ENCODE measurements at regions not wholly inside any gene's neighbourhood (a gene's known extent, or its start where the extent isn't known, plus 50 kb on each side); places are given as distances from the start of the nearest gene placed in this dataset.

DNA sequence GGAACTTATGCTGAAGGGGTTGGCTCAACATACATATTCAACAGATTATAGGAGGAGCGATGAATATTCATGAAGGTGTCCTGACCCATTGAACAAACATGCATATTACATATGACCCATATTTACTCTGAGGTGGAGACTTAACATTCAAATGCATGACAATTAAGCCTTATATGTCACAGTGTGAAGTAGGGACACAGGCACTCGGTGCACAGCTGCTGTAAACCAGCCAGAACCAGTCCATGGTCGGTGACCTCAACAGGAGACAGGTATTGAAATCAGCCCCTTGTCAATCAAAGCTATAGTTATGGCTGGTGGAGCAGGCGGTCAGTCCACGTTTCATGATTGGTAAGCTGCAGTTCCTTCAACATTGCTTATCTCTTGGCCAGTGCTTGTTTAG lies 347.3 kb downstream of the THBS2 start:
- TF ChIP-seq, protein P1, sequence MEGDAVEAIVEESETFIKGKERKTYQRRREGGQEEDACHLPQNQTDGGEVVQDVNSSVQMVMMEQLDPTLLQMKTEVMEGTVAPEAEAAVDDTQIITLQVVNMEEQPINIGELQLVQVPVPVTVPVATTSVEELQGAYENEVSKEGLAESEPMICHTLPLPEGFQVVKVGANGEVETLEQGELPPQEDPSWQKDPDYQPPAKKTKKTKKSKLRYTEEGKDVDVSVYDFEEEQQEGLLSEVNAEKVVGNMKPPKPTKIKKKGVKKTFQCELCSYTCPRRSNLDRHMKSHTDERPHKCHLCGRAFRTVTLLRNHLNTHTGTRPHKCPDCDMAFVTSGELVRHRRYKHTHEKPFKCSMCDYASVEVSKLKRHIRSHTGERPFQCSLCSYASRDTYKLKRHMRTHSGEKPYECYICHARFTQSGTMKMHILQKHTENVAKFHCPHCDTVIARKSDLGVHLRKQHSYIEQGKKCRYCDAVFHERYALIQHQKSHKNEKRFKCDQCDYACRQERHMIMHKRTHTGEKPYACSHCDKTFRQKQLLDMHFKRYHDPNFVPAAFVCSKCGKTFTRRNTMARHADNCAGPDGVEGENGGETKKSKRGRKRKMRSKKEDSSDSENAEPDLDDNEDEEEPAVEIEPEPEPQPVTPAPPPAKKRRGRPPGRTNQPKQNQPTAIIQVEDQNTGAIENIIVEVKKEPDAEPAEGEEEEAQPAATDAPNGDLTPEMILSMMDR (IDR thresholded peaks at IDR 0.05), result no peak
- TF ChIP-seq POLR2A (IDR thresholded peaks at IDR 0.05), result no peak
- no peak for TF ChIP-seq POLR2AphosphoS5 (IDR thresholded peaks at IDR 0.05)
- intact Hi-C loops (cut with DNase I), result no loop called here
- Histone ChIP-seq H3K27me3 (replicated peaks; ENCODE audit: insufficient read depth) (no peaks in the 10 kb centered on the region), H3K27ac (no peak overlapping the region), H3K36me3 (no peaks in the 10 kb centered on the region), H3K4me1 (replicated peaks) (no peaks in the 10 kb centered on the region), H3K9me3 (no peaks in the 10 kb centered on the region), H3K4me3 (no peak overlapping the region)
- DNase-seq (ENCODE audit: low spot score), result no peak
- 79% methylated on average over 5 of the region's 5 CpGs for WGBS

DNA sequence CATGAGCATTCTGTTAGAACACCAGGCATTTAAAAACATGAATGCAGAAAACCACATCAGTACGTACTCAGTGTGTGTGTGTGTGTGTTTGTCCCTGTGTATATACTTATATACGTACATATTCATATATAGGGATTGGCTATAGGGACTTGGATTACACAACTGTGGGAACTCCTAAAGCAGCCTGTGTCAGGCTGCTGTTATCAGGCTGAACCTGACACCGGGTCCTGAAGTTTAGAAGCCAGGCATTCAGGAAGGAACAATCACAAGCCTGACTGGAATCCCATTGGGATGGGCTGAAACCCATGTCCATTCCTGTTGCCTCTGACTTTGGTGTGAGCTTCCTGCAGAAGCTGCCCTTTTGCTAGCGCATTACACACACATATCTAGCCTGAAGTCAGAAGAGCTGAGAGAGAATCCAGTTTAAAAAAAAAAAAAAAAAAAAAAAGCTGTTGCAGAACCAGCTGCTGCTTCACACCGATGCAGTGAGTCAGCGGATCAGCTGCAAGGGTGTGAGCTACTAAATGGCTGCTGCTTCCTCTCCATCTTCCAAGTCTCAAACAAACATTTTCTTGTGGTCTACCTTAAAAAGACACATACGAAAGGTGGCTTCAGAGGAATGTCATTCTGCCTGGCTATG lies 348.1 kb downstream of the THBS2 start:
- H3K4me3 ChIP-seq, result no peak overlapping the region

DNA sequence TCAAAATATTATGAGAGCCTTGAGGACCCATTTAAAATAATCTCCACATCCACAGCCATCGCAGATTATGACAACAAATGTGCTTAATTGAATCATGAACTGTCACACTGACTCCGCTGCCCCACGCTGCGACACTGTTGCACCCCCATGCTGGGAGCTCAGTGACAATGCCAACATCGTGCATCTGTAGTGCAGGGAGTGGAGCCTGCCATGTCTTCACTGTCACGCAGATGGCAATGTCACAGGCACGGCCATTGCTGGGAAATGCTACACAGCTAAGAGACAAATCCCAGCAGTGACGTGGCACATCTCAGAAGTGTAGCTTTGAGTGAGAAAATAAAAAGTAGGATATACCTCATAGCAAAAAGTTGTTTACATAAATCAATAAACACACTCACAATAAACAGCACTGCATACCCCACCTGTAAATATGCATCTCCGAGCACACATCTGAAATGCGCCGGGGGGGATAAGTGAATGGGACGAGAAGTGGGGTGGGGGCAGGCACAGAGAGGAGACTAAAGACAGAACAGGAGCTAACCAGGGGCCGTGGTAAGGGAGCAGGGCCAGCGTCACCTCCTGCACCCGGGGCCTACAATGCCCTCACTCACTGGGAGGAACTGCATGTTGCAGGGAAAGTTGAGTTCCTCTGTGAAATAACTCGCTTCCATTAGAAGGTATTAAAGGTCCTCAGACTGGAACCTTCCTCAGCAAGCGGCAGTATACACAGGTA lies 349.9 kb downstream of the THBS2 start:
- WGBS, result 86% methylated on average over 17 of the region's 17 CpGs
- DNase-seq (ENCODE audit: low spot score), result no peak
- intact Hi-C loops (cut with DNase I), result no loop called here
- Histone ChIP-seq H3K9me3 (no peaks in the 10 kb centered on the region), H3K4me1 (replicated peaks) (no peaks in the 10 kb centered on the region), H3K36me3 (no peaks in the 10 kb centered on the region), H3K4me3 (no peak overlapping the region), H3K27ac (no peak overlapping the region), H3K27me3 (replicated peaks; ENCODE audit: insufficient read depth) (no peaks in the 10 kb centered on the region)
- TF ChIP-seq, protein P1 (IDR thresholded peaks at IDR 0.05), result no peak
- no peak for TF ChIP-seq POLR2AphosphoS5 (IDR thresholded peaks at IDR 0.05)
- TF ChIP-seq POLR2A (IDR thresholded peaks at IDR 0.05), result no peak

More for the DNA sequence above, 348.1 kb downstream of the THBS2 start:
- H3K27ac ChIP-seq, result no peak overlapping the region
- H3K36me3 ChIP-seq, result no peaks in the 10 kb centered on the region
- intact Hi-C loops (cut with DNase I), result no loop called here
- 85% methylated on average over 7 of the region's 7 CpGs for WGBS
- no peaks in the 10 kb centered on the region for H3K27me3 ChIP-seq (replicated peaks; ENCODE audit: insufficient read depth)
- no peaks in the 10 kb centered on the region for H3K9me3 ChIP-seq
- no peak for DNase-seq (ENCODE audit: low spot score)
- TF ChIP-seq, protein P1 (IDR thresholded peaks at IDR 0.05), result no peak
- TF ChIP-seq POLR2AphosphoS5 (IDR thresholded peaks at IDR 0.05) (no peak), POLR2A (IDR thresholded peaks at IDR 0.05) (no peak)
- H3K4me1 ChIP-seq (replicated peaks), result no peaks in the 10 kb centered on the region

DNA sequence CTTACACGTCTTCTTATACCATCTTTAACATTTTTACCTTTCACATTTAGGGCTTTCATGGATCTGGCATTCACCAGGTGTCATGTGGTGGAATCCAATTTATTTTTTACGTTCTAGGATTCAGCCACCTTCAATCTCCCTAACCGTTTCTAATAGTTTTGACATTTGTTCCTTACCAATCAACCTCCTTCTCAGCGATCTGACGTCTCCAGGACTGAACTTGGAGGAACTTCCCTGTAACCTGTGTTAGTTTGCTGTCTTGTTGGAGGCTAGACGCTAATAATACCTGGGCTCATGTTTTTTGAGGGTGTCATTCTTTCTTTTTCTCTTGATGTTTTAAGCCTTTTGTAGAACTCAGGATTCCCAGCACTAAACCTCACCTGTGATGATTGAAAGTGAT lies 351.6 kb downstream of the THBS2 start:
- Histone ChIP-seq H3K27ac (no peak overlapping the region), H3K4me3 (no peak overlapping the region), H3K9me3 (no peaks in the 10 kb centered on the region), H3K36me3 (no peaks in the 10 kb centered on the region), H3K27me3 (replicated peaks; ENCODE audit: insufficient read depth) (no peaks in the 10 kb centered on the region), H3K4me1 (replicated peaks) (no peaks in the 10 kb centered on the region)
- whole genome bisulfite sequencing, result 76% methylated on average over 6 of the region's 6 CpGs
- TF ChIP-seq, protein P1 (IDR thresholded peaks at IDR 0.05), result no peak
- TF ChIP-seq POLR2AphosphoS5 (IDR thresholded peaks at IDR 0.05) (no peak), POLR2A (IDR thresholded peaks at IDR 0.05) (no peak)
- no peak for DNase-seq (ENCODE audit: low spot score)
- intact Hi-C loops (cut with DNase I), result no loop called here

DNA sequence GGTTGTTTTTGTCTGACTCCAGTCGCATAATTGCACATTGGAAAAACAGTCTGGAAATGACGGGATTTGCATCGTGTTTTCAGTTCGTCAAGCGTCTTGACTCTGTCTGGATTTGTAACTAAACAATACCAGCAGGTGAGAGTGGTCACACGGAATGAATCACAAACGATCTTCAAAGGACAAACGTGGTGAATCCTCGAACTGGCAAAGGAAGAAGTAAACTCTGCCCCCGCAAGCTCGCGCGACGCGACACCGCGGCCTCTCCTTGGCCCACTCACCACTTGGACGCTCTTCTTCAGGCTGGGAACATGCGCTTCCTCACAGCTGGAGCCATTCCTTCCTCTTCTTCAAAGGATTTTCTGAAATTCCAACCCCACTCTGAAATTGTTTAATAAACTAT lies 352.6 kb downstream of the THBS2 start:
- Histone ChIP-seq H3K36me3 (no peaks in the 10 kb centered on the region), H3K4me1 (replicated peaks) (no peaks in the 10 kb centered on the region), H3K4me3 (no peak overlapping the region), H3K27me3 (replicated peaks; ENCODE audit: insufficient read depth) (no peaks in the 10 kb centered on the region), H3K9me3 (no peaks in the 10 kb centered on the region), H3K27ac (no peak overlapping the region)
- 90% methylated on average over 19 of the region's 19 CpGs for WGBS
- DNase-seq (ENCODE audit: low spot score), result no peak
- TF ChIP-seq POLR2A (IDR thresholded peaks at IDR 0.05) (no peak), POLR2AphosphoS5 (IDR thresholded peaks at IDR 0.05) (no peak)
- TF ChIP-seq, protein P1 (IDR thresholded peaks at IDR 0.05), result no peak
- intact Hi-C loops (cut with DNase I), result no loop called here
